Bronchial epithelial cell (primary cell): ENCODE measurements at regions not wholly inside any gene's neighbourhood (a gene's known extent, or its start where the extent isn't known, plus 50 kb on each side); places are given as distances from the start of the nearest gene placed in this dataset.

ENCODE experiments used
- DNase-seq: peaks from one replicate; pipeline ENCODE4 v3.0.0-alpha.2; 2010; ENCODE audit warnings: low read depth
- FAIRE-seq: peaks from 2 replicates; lab custom pipeline; 2011; peaks lifted over from hg19 to GRCh38; lab: Jason Lieb, UNC
- H3K27me3 ChIP-seq: 2 replicates; pipeline ENCODE4 v1.5.1; 2011; ENCODE audit warnings: low read length; ENCODE audit not compliant: control insufficient read depth, insufficient read depth
- H3K36me3 ChIP-seq: 2 replicates; pipeline ENCODE4 v1.5.1; 2011; ENCODE audit warnings: low read length; ENCODE audit not compliant: control insufficient read depth, insufficient read depth
- H3K4me3 ChIP-seq: 2 replicates; pipeline ENCODE4 v1.5.1; 2011; ENCODE audit warnings: mild to moderate bottlenecking, low read depth, low read length, control low read depth
- TF ChIP-seq, protein P1 (sequence below): IDR thresholded peaks from 2 replicates; pipeline ENCODE4 v1.5.1; 2011; ENCODE audit warnings: mild to moderate bottlenecking, moderate library complexity, low read length, control low read depth, inconsistent platforms; ENCODE audit not compliant: insufficient read depth, severe bottlenecking

DNA sequence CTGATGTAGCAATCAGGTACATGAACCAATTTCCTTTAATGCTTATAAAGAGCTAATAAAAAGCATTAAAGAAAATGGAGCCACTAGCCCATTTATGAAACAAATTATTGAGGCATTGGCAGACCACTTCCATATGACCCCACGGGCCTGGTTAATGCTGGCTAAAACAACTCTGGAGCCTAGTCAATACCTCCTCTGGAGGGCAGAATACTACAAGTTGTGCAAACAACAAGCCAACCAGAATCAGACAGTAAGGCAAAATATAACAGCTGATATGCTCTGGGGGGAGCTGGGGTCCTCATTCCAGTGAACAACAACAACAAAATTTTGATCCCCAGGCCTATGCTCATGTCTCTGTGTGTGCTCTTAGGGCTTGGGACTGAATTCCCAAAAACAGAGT is 212.3 kb downstream of the RPS4Y2 start:
- TF ChIP-seq, protein P1, sequence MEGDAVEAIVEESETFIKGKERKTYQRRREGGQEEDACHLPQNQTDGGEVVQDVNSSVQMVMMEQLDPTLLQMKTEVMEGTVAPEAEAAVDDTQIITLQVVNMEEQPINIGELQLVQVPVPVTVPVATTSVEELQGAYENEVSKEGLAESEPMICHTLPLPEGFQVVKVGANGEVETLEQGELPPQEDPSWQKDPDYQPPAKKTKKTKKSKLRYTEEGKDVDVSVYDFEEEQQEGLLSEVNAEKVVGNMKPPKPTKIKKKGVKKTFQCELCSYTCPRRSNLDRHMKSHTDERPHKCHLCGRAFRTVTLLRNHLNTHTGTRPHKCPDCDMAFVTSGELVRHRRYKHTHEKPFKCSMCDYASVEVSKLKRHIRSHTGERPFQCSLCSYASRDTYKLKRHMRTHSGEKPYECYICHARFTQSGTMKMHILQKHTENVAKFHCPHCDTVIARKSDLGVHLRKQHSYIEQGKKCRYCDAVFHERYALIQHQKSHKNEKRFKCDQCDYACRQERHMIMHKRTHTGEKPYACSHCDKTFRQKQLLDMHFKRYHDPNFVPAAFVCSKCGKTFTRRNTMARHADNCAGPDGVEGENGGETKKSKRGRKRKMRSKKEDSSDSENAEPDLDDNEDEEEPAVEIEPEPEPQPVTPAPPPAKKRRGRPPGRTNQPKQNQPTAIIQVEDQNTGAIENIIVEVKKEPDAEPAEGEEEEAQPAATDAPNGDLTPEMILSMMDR: no peak
- H3K36me3 ChIP-seq: no peaks in the 10 kb centered on the region
- FAIRE-seq (no peak), DNase-seq (no peak)
- H3K27me3 ChIP-seq: no peaks in the 10 kb centered on the region
- H3K4me3 ChIP-seq: no peak overlapping the region

DNA sequence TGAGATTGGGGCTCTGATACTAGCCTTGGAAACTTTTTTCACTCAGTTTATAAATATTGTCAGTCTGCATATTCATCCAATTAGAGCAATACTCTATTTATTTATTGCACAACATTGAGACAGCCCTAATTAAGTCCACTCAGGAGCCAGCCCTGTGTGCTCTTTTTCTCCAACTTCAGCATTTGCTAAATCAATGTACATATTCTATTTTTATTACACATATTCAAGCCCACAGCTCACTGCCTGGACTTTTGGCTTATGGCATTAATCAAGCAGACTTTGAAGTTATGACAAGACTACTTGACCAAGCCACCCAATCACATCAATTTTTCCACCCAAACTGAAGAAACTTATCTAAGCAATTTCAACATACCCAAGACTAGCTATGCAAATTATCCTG is 215.5 kb downstream of the RPS4Y2 start:
- DNase-seq: no peak
- H3K4me3 ChIP-seq: no peak overlapping the region
- H3K27me3 ChIP-seq: no peaks in the 10 kb centered on the region
- TF ChIP-seq, protein P1: no peak
- no peaks in the 10 kb centered on the region for H3K36me3 ChIP-seq
- no peak for FAIRE-seq

DNA sequence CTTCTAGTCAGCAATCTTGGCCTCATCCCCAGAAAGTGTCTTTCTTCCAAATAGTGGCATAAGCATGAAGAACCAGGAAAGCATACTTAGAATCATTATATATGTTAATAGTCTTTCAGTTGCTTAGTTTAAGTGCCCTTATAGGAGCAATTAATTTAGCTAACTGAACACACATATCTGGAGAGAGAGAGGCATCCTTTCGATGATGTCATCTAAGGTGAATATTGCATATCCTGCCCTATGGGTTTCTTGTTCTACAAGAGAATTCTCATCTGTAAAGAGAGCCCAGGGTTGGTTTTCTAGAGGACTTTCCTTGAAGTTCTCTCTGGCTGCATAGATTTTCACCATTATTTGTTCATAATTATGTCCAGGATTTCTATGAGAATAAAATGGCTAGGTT is 230.1 kb downstream of the RPS4Y2 start:
- Histone ChIP-seq H3K4me3 (no peak overlapping the region), H3K27me3 (no peaks in the 10 kb centered on the region), H3K36me3 (no peaks in the 10 kb centered on the region)
- FAIRE-seq (no peak), DNase-seq (no peak)
- TF ChIP-seq, protein P1: no peak

DNA sequence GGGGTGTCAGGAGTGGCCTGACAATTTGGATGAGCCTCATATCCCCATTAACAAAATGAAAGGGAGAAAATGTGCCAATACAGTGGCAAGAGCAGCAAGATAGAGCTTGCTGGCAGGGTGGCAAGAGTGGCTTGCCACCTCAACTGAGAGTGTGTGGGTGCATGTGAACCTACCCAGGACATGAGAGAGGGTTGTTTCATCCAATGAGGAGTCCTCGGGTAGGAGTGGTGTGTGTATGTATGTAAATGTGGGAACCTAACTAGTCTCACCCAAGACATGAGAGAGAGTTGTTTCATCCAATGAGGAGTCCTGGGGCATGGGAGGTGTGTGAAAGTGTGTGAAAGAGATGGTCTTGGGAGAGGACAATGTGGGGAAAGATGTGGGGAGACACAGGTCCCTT is 234.2 kb downstream of the RPS4Y2 start:
- FAIRE-seq: no peak
- H3K36me3 ChIP-seq: no peaks in the 10 kb centered on the region
- no peaks in the 10 kb centered on the region for H3K27me3 ChIP-seq
- TF ChIP-seq, protein P1: no peak
- no peak overlapping the region for H3K4me3 ChIP-seq
- no peak for DNase-seq

DNA sequence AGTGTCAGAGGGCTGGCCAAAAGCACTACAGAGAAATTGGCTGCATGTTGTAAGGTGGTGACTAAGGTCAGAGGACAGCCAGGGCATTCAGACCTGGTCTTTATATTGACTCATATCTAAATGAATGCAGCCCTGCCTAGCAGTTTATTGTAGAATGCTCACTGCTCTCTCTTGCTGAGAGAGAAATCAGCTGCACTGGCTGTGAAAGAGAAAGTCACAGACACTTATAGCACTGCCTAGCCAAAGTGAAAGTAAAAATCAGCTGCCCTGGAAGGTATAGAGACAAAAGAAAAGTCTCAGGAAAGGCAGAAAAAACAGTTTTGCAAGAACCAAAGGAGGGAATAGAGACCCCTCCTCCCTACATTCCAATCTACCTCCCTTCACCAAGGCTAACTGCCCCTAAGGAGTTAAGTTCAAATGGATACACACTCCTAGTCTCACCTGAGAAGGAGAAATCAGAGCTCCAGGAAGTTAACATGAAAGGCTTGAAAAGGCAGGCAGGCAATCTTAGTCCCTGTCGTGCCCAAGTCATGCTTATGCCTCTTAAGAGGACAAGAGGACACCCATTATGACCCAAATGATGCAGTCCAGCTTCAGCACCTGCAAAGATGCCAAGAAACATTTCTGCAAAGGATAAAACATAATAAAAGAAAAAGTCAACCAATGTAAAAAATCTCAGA is 235.1 kb downstream of the RPS4Y2 start:
- Histone ChIP-seq H3K27me3 (no peaks in the 10 kb centered on the region), H3K36me3 (no peaks in the 10 kb centered on the region), H3K4me3 (no peak overlapping the region)
- TF ChIP-seq, protein P1: no peak
- no peak for DNase-seq
- no peak for FAIRE-seq

DNA sequence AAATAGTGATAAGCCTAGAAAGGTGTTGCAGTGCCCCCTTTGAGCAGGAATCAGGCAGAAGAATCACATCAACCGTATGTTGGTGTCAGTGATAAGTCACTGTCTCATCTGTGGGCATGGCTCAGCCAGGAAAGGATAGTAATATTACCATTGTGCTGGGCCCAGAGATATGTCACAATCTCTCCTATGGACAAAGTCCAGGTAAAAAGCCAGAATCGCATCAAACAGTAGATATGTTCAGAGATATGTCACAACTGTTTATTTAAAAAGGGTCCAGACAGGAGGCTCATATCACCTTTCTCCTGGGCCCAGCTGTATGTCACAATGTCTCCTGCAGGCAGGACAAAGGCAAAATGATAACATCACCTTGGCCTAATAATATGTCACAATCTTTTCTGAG is 241.4 kb downstream of the RPS4Y2 start:
- TF ChIP-seq, protein P1: no peak
- no peak overlapping the region for H3K4me3 ChIP-seq
- no peak for FAIRE-seq
- H3K36me3 ChIP-seq: no peaks in the 10 kb centered on the region
- H3K27me3 ChIP-seq: no peaks in the 10 kb centered on the region
- DNase-seq: no peak
